GM03348 (cell line): ENCODE measurements at regions not wholly inside any gene's neighbourhood (a gene's known extent, or its start where the extent isn't known, plus 50 kb on each side); places are given as distances from the start of the nearest gene placed in this dataset.

Source experiments
- DNase-seq: peaks from one replicate; pipeline ENCODE4 v3.0.0; 2012; ENCODE audit warnings: low spot score

GRCh38 chr5:176711883-176712282, 64.6 kb downstream of the TSPAN17 start:
- no peak for DNase-seq

DNA sequence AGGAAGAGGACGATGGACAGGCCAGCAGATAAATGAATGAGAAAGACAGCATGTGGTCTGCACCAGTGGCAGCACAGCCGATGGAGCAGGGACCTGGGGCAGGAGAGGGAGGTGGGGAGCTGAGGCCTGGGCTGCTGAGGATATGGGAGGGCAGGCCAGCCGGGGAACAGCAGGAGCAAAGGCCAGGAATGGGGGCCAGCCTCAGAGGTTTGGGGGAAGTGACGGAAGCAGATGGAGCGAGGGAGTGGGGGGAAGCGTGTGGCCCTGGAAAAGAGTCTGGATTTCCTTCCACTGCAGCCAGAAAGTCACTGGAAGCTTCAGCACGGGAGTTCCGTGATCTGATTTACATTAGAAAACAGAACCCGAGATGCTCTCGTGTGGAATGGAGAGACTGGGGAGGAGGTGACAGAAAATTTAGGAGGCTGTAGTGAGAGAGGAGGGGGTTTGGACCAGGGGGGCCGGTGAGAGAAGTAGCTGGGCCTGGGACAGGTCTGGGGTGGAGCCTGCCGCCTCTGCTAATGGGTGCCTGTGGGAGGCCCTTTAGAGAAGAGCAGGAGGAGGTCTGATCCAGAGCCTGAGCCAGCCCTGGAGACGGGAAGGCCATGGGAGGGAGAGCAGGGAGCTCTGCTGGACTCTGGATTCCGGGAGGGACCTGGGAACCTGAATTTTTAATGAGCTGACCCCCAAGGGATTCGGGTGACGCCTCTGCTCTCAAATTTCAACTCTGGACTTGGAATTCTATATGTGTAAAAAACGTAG, 65.4 kb downstream of the TSPAN17 start:
- DNase-seq: no peak

GRCh38 chr5:176713409-176713808, 66.1 kb downstream of the TSPAN17 start:
- DNase-seq: no peak

- DNase-seq: no peak
Observed at GRCh38 chr5:176714067-176714466, 66.8 kb downstream of the TSPAN17 start.

GRCh38 chr5:176716320-176716719, 69.0 kb downstream of the TSPAN17 start:
- DNase-seq: peak; percentile 54

DNA sequence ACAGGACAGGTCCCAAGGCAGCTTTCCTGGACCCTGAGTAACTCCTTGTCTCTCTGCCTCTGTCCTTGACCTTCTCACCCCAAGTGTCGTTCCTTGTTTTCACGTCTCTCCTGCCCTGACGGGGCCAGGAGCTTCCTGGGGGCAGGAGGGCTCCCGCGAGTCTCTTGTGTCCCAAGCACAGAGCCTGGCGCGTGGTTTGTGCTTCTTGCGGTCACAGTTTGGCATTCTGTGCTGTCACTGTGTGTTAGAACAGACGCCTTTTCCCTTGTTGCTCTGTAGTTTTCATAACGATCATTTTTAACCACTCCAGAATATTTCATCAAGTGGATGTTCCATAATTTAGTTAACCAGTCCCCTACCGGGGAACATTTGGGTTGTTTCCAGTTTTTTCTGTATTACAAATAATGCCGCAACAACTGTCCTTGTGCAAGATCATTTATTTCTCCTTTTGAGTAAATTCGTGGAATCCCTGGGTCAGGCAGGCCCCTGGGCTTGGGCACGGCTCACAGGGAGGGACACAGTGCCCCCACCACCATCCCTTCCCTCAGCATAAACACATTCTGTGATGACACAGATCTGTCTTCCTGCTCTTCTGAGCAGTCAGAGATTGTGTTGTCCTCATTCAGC, 71.9 kb downstream of the TSPAN17 start:
- DNase-seq: no peak

DNA sequence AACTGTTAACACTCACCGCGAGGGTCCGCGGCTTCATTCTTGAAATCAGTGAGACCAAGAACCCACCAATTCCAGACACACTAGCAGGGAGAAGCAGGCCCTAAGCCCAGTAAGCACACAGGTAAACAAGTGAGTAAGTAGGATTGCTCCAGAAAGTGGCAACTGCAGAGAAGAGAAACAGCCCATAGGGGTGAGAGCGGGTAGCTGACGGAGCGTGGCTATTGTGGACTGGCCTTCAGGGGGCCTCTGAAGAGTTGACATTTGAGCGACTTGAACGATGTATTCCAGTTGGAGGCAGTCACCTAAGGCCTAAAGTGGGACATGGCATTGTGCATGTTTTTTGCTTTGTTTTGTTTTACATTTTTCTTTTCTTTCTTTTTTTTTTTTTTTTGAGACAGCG, 74.2 kb downstream of the TSPAN17 start:
- DNase-seq: no peak

DNA sequence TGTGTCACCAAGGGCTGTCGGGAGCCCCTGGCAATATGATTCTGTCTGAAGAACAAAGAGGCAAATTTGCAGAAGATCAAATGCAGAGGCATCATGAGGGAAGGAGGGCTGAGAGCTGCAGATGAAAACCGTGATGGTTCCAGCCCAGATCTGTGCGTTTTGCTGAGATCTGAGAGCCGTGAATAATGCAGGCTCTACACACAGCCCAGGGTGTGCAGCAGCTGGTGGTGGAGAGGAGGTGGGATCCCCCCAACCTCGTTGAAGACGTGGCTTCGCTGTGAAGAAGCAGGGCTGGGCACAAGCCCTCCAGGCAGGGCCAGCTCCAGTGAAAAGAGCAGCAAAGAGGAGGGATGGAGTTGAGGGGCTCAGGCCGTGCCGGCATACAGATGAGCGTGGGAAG, 75.5 kb downstream of the TSPAN17 start:
- DNase-seq: no peak

DNA sequence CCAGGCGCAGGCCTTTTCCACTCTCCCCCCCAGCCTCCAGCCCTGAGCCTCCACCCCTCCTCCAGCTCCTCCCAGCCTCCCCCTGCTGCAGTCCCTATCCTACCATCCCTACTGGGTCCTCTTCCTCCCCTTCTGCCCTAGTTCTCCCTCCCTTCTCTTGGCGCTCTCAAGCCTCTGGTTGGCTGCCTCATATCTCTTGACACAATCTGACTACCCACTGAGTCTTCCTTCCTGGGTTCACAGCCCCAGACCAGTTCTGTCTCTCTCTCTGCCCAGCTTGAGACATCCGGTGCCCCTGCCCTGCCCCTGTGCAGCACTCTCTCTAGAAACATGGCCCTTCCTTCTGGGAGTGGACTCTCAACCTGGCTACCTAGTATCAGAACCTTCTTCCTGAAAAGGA, 76.2 kb downstream of the TSPAN17 start:
- DNase-seq: no peak

GRCh38 chr5:176724472-176724871, 77.2 kb downstream of the TSPAN17 start:
- no peak for DNase-seq

GRCh38 chr5:176725521-176726280, 78.4 kb downstream of the TSPAN17 start:
- no peak for DNase-seq

DNA sequence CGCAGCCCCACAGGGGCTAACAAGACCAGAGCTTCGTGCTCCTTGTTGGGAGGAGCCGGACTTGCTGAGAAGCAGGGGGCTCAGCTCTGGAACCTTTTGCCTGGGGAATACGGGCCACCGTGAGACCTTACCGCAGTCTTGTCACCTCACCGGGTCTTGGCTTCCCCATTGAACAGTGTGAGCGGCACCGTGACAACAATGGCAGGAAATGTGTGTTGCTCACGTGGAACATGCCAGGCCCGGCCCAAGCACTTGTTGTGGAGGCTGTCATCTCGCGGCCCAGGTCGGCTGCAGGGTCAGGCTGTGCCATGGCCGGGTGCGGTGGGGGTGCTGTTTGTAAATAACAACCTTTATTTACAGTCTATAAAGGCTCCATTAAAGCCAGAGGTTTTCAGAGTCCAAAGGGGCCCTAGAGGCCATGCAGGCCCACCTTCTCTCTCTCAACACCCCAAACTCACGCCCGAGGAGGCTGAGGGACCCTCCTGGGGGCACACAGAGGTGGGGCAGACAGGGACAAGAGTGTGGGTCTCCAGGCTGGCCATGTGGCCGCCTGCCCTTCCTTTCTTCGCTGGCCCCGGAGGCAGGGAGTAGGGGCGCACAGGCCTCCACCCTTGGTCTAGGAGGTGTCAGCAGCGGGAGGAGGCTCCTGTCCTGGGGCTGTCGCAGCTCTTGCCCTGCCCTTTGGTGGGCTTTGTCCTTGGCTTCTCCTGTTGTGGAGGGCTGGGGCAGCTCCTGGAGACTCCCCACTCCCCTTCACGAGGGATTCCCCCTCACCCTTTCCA, 79.7 kb downstream of the TSPAN17 start:
- DNase-seq: no peak

GRCh38 chr5:176727528-176727900, 80.2 kb downstream of the TSPAN17 start:
- no peak for DNase-seq

DNA sequence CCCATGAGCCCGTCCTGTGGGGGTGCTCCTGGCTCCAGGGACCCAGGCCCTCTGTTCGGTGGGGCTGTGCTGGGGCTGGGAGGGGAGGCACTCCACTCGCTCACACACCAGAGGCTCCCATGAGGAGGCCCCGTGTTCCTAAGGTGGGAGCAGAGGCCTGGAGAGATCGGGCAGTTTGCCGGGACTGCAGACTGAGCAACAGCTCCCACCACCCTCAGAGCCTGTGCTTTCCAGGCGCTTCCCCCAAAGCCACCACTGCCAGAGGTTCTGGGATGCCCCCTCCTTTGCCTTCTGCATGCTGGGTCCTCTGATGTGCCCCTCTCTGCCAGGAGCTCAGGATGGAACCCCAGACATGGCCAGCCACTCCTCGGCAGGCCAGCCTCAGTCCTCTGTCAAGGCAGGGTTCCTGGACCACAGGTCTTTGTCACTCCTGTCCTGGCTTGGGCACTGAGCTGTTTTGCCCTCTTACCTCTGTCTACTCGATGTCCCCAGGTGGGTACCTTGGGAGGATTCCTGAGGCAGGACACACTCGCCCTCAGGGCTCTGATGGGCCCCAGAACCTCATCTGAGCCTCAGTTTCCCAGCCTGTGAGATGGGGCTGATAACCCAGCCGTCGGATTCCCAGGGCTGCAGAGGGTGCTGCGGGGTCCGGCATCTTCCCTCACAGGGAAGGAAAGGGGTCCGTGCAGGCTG, 80.8 kb downstream of the TSPAN17 start:
- no peak for DNase-seq

- DNase-seq: no peak
Observed at GRCh38 chr5:176728831-176729251, 81.5 kb upstream of the UNC5A start.

DNA sequence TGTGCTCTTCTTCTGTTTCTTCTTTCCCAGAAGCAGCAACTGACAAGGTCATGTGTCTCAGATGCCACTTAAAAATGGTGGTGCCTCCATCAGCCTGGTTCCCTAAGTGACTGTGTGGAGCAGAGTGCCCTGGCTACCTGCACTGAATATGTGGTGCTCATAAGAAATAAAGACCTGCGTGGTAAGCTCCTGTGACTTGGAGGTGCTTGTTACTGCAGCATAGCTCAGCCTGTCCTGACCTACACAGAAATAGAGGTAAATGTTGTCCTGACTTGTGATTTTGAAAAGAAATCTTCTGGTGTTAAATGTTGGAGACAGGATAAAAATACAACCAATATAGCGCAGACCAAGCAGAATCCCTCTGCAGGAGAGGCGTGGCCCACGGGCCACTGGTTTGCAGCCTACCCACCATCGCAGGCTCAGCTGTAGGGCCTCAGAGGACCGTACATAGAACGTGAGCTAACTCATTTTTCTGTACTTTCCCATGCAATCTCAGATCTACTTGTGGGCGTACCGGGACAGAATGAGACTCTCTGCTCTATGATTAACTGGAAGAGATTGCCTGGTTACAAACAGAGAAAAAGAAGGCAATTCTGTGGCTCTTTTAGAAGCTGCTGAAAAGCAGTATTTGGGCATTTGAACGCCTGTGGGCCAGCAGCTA, 79.4 kb upstream of the UNC5A start:
- DNase-seq: no peak

DNA sequence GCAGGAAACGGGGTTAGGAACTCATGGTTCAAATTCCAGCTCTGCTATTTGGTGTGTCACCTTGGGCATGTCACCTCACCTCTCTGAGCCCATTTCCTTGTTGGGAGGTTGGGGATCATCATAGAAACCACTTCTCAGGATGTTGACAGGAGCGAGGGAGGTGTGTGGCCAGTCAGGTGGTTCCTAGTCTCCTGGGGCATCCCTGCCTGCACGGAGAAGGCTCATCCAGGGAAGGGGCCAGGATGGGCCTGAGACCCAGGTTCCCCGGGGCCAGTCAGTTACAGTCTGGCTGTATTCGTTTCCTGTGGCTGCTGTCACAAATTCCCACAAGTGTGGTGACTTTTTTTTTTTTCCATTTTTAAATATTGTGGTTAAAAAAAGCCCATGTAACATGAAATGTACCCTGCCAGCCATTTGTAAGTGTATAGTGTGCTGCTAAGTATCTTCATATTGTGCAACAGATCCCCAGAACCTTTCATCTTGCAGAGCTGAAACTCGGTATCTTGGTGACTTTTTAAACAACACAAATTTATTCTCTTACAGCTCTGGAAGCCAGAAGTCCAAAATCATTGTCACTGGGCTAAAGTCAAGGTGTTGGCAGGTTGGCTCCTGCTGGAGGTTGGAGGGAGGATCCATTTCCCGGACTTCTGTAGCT, 78.7 kb upstream of the UNC5A start:
- DNase-seq: no peak

GRCh38 chr5:176732306-176732705, 78.1 kb upstream of the UNC5A start:
- no peak for DNase-seq

- DNase-seq: no peak
Observed at GRCh38 chr5:176732736-176733405, 77.5 kb upstream of the UNC5A start.
